ENCODE measurements at regions not wholly inside any gene's neighbourhood (a gene's known extent, or its start where the extent isn't known, plus 50 kb on each side); places are given as distances from the start of the nearest gene placed in this dataset.

DNA sequence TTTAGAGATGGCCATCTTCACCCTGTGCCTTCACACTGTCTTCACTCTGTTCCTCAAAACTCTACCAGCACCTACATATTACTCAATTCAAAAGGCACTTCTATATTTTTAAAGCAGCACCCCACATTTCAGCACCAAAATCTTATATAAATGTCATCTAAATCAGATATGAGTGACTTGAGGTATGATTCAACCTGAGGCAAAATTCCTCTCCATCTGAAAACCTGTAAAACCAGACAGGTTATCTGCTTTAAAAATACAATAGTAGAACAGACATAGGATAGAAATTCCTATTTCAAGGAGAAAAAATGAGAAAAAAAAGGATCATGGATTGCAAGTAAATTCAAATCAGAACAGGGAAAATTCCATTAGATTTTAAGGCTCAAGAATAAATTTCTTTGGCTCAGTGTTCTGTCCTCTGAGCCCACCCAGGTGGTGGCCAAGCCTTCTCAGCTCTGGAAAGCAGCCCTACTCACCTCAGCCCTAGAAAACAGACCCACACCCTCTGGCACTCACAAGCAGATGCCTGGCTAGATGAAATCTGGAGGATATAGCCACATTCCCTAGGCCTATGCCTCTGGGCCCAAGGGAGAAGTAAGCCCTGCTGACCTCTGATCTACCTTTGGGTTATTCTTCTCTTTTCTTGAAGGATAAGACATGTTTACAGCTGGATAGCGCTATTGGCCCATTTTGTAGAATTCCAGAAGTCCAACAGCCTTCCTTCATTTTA, 211.1 kb upstream of the XIST start:
- TF ChIP-seq POLR2AphosphoS5 (IDR thresholded peaks at IDR 0.05; ENCODE audit: low read depth, low read length) (no peak), SIN3A (IDR thresholded peaks at IDR 0.05; ENCODE audit: borderline replicate concordance, insufficient read depth, low read length) (no peak), TAF1 (IDR thresholded peaks at IDR 0.05; ENCODE audit: borderline replicate concordance, insufficient read depth, low read length) (no peak), FOXP2 (optimal IDR thresholded peaks at IDR 0.05; ENCODE audit: borderline replicate concordance, extremely low read depth, extremely low read length, insufficient read depth) (no peak)
- TF ChIP-seq, protein P1, sequence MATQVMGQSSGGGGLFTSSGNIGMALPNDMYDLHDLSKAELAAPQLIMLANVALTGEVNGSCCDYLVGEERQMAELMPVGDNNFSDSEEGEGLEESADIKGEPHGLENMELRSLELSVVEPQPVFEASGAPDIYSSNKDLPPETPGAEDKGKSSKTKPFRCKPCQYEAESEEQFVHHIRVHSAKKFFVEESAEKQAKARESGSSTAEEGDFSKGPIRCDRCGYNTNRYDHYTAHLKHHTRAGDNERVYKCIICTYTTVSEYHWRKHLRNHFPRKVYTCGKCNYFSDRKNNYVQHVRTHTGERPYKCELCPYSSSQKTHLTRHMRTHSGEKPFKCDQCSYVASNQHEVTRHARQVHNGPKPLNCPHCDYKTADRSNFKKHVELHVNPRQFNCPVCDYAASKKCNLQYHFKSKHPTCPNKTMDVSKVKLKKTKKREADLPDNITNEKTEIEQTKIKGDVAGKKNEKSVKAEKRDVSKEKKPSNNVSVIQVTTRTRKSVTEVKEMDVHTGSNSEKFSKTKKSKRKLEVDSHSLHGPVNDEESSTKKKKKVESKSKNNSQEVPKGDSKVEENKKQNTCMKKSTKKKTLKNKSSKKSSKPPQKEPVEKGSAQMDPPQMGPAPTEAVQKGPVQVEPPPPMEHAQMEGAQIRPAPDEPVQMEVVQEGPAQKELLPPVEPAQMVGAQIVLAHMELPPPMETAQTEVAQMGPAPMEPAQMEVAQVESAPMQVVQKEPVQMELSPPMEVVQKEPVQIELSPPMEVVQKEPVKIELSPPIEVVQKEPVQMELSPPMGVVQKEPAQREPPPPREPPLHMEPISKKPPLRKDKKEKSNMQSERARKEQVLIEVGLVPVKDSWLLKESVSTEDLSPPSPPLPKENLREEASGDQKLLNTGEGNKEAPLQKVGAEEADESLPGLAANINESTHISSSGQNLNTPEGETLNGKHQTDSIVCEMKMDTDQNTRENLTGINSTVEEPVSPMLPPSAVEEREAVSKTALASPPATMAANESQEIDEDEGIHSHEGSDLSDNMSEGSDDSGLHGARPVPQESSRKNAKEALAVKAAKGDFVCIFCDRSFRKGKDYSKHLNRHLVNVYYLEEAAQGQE (IDR thresholded peaks at IDR 0.05; ENCODE audit: insufficient read depth in 1 of 2, low read depth in 2 of 2, low read length in 2 of 2) = no peak

DNA sequence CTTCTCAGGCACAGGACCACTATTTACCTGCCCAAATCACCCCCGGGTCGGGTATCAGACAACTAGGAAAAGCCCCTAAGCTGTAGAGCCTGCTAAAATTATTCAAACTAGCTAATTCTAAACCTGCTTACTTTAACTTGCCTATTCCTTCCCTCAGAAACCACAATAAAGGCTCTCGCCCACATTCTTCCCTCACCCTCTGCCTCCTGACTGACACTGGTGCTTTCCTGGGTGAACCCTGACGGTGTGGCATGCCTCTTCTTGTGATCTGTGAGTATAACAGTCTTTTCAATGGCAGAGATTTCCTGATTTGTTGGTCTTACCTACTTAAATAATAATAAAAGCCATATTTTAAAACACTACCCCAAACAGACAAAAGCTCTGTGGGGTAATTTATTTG, 209.4 kb upstream of the XIST start:
- TF ChIP-seq POLR2AphosphoS5 (IDR thresholded peaks at IDR 0.05; ENCODE audit: low read depth, low read length) = no peak
- no peak for TF ChIP-seq FOXP2 (optimal IDR thresholded peaks at IDR 0.05; ENCODE audit: borderline replicate concordance, extremely low read depth, extremely low read length, insufficient read depth)
- no peak for TF ChIP-seq SIN3A (IDR thresholded peaks at IDR 0.05; ENCODE audit: borderline replicate concordance, insufficient read depth, low read length)
- TF ChIP-seq TAF1 (IDR thresholded peaks at IDR 0.05; ENCODE audit: borderline replicate concordance, insufficient read depth, low read length) = no peak
- TF ChIP-seq, protein P1 (IDR thresholded peaks at IDR 0.05; ENCODE audit: insufficient read depth in 1 of 2, low read depth in 2 of 2, low read length in 2 of 2) = no peak

DNA sequence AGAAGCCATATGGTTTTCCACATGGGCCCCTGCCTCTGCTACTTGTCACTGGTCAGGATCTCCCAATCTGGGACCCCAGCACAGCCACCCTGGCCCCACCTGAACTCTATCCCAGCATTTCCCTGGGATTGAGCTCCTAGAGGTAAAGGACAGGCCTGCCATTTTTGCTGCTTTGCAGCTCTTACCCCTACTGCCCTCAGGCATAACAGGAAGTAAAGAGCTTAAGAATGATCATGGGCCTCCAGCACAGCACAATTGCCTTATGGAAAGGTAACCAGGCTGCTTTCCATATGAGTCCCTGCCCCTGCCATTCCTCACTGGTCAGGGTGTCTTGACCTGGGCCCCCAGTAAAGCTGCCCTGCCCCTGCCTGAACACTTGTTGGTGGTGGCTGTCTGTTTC, 196.6 kb upstream of the XIST start:
- no peak for TF ChIP-seq SIN3A (IDR thresholded peaks at IDR 0.05; ENCODE audit: borderline replicate concordance, insufficient read depth, low read length)
- TF ChIP-seq FOXP2 (optimal IDR thresholded peaks at IDR 0.05; ENCODE audit: borderline replicate concordance, extremely low read depth, extremely low read length, insufficient read depth) = no peak
- TF ChIP-seq, protein P1 (IDR thresholded peaks at IDR 0.05; ENCODE audit: insufficient read depth in 1 of 2, low read depth in 2 of 2, low read length in 2 of 2) = no peak
- no peak for TF ChIP-seq POLR2AphosphoS5 (IDR thresholded peaks at IDR 0.05; ENCODE audit: low read depth, low read length)

DNA sequence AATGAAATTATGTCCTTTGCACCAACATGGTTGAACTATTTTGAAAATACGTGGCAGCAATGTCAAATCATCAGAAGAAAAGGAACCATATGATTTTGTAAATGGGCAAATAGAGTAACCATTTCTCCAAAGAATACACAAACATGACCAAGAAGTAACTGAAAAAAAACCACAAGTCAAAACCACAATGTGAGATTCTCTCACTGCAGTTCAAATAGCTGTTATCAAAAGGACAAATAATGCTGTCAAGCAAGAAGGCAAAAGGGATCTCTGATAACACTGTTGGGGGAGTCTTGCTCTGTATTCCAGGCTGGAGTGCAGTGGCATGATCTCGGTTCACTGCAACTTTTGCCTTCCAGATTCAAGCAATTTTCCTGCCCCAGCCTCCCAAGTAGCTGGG, 170.7 kb upstream of the XIST start:
- TF ChIP-seq, protein P1 (IDR thresholded peaks at IDR 0.05; ENCODE audit: insufficient read depth in 1 of 2, low read depth in 2 of 2, low read length in 2 of 2) = no peak
- TF ChIP-seq SIN3A (IDR thresholded peaks at IDR 0.05; ENCODE audit: borderline replicate concordance, insufficient read depth, low read length) (no peak), POLR2AphosphoS5 (IDR thresholded peaks at IDR 0.05; ENCODE audit: low read depth, low read length) (no peak), FOXP2 (optimal IDR thresholded peaks at IDR 0.05; ENCODE audit: borderline replicate concordance, extremely low read depth, extremely low read length, insufficient read depth) (no peak), TAF1 (IDR thresholded peaks at IDR 0.05; ENCODE audit: borderline replicate concordance, insufficient read depth, low read length) (no peak)
